ENCODE measurements at regions not wholly inside any gene's neighbourhood (a gene's known extent, or its start where the extent isn't known, plus 50 kb on each side); places are given as distances from the start of the nearest gene placed in this dataset.

DNA sequence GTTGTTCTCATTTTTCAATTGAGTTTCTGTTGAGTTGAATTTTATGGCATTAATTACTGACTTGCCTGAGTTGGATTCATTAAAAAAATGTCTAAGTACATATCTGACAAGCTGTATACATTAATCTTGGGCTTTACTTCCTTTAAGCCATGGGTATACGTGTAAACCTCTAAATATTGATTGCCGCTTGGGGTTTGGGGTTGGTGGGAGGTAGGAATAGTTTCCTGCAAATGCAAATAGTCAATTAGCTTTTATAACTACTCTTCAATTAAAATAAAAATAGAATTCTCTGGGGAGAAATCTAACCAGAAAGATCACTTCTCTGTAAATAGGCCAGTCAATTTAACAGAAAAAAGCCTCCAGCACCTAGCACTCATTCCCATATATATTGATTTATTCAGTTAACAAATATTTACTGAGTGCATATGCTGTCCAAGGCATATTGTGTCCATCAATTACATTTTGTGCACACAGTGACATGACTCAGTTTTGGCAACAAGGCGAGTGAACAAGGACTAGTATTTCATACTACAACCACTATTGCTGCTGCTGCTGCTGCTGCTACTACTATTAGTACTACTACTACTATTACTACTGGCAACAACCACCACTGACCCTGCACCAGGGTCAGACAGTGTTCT, 306.8 kb downstream of the RFC3 start:
- no peak for DNase-seq

DNA sequence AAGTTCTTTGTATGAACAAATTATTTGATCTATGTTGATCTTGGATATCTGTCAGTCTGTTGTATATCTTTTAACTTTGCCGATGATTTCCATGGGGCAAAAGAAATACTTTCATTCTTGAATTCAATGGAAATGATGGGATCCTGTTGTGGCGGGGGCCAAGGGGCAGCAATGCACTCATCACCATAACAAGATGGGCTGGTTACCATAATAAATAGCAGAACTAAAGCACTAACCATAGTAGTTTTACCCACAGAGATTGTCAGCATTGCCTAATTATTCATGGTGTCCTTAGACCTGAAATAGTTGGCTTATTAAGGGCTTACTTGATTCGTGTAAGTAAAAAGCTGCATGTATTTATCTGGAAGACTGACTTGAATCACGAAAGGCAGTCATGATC, 309.6 kb downstream of the RFC3 start:
- DNase-seq: no peak

DNA sequence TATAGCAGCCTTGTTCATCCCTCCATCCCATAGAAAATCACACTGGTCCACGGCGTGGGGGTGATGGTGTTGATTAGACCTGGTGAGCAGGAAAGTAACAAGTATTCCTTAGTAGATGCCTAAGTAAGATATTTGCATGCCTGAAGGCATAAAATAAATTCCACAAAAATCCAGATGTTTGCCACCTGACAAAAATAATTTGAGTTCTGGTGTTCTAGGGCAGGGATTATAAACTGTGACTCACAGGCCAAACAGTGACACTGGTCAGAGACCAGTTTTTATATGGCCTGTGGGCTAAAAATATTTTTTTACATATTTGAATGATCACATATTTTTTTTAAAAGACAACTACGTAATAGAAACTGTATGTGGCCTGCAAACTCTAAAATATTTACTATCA, 310.7 kb downstream of the RFC3 start:
- DNase-seq: no peak

DNA sequence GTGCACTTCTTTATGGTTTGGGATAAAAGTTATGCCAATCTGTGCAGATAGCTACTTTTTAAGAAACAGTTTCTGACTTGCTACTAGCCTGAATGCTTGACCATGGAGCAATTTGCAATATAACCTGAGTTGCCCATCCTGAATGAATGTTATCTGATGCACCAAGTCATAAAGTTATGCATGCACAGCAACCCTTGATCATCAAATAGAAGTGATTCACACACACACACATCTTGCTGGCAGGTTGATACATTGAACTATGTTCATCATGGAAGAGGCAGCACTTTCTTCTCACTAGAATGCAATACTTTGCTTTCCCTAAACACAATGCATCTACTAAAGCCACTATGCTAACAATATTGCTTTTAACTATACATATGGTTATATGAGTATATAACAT, 311.5 kb downstream of the RFC3 start:
- no peak for DNase-seq

DNA sequence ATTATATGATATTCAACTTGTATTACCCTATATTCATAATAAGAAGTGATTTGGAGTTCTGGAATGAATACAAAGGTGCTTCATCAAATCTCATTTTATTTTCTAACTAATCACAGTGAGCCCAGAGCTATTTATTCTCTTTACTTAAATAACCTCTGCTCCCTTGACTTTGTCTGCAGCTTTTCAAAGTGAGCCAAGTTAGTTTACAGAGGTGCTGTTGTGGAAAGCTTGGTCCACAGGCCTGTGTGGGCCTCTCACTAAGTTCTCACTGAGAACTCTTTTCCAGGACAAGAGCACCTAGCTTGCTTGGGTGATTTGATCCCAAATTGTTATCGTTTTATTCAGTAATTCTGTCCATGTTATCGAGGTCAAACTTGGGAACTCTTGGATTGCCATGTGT, 319.3 kb downstream of the RFC3 start:
- DNase-seq: no peak

DNA sequence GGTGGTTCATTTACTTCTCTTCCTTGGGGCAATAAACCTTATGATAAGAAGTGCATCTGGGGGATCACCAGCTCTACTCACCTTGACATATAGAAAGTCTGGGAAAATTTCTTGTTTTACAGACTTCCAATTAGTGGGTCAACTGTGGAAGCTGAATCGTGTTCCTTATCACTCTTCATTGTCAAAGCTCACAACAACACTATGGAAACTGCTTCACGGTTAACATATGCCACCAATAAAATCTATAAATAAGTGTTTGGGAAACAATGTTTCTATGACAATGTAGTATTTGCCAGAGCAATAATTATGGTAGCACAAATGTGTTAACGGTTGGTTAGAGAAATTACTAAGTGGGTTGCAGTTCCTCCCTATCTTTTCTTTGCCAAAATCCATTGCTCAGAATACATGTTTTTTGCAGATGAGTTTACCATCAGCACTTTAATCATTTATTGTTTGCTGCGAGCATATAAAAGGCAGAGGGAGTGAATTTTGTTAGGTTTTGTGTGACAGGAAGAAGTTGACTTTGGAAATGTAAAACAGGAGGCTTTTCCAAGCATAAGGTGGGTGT, 321.8 kb downstream of the RFC3 start:
- DNase-seq: no peak

DNA sequence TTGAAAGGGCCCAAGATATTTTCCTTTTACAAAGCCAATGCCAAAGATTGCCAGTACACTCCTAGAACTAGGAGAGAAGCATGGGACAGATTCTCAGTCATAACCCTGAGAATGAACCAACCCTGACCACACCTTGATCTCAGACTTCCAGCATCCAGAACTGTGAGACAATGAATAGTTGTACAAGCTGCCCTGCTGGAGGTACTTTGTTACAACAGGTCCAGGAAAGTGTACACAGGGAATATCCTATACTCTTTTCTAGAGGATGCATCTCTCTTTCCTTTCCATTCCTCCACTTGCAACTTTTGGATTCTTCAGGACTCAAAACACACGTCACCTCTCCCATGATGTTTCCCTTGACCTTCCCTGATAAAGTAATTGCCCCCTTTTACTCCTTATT, 325.7 kb downstream of the RFC3 start:
- no peak for DNase-seq

DNA sequence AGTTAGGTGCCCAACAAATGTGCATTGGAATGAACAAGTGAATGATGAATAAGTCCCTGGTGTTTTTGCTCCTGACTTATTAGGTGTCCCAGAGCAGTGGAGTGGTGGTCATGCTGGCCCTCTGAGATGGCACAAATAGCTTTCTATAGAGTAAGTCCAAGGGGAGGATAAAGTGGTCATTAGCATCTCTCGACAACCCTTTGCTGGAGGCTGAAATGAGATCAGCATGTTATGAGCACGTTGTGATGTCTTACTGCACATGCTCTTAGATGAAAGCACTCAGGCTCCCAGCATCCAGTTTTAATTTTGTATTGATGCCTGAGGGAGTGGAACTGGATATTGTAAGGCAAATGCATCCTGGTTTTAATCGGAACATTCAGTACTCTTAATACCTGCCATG, 326.2 kb downstream of the RFC3 start:
- DNase-seq: no peak

DNA sequence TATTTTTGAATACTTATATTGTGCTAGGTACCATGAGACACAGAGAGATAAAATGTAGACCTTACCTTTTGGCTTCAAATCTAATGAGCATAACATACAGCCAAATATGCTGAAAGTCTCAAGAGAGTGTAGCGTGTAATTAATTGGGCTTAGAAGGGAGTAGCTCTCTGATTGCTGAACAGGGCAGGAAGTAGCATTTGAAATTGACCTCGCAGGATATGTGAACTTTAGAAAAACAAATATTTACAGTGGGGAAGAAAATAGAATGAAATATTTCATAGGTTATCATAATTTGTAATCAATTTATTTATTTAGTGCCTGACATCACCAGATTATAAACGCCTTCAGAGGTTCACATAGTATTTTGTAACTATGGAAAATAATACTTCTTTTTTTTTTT, 327.1 kb downstream of the RFC3 start:
- no peak for DNase-seq

DNA sequence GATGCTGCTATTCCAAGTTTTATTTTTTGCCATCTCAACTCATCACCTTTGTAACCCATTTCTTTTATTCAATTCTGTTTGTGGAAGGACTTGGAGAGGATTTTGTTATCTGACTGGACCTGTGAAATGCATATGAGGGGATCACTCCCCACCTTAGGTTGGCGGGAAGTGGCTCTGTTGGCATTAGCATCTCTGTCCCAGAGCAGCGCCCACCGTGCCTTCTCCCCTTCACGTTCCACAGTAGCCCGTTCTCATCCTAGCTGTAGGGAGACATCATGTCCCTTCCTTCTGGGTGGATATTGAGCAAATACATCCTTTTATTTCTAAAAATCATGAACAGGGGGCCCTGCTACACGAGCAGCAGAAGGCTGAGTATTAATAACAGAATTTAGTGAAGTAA, 330.4 kb downstream of the RFC3 start:
- no peak for DNase-seq

DNA sequence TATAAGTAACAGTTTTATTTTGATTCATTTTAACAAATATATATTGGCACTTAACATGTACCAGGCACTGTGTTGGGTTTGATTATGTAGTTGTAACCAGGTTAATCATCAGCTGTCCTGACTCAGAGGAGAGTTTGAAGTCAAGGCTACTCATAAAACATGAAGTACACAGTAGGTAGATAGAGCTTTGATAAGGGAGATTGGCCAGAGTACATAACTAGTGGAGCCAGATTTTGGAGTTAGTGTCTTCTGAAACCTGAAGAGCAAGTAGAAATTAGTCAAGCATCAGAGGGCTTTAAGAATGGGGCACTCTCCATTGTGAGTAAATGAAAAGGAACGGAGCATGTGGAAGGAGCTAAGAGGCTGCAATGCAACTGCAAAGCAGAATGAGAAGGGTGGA, 333.9 kb downstream of the RFC3 start:
- no peak for DNase-seq

DNA sequence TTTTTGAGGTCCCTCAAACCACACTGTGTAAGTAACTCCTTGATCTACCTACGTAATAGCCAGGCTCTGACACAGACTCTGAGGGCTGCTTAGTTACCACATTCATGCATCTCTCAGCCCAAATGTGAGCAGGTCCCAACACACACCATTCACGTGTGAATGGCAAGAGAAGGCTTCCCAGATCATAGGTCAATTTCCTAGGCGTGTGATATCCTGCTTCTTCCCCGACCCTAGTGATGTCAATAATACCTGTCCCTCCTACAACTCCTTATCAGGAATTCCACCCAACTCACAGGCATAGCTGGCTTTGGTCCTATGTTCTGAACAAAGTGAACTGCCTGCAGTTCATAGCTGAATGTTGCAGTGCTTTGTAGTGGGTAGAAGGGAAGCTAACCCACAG, 334.5 kb downstream of the RFC3 start:
- DNase-seq: no peak

DNA sequence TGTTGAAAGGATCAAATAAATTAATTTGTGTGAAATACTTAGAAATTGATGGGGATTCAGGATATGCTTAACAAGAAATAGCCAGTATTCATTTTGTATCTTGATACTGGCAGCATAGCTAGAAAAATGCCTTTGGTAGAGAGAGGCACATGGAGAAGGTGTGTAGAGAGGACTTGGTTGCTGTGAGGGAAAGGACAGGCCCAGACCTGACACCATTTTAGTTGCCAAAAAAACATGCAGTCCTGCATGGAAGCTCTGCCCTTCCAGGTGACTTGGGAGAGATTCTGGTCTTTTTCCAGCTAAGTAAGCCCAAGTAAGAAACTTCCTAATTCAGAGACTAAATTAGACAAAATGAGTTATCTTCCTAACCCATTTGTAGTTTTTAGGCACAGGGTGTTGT, 335.0 kb downstream of the RFC3 start:
- DNase-seq: no peak

DNA sequence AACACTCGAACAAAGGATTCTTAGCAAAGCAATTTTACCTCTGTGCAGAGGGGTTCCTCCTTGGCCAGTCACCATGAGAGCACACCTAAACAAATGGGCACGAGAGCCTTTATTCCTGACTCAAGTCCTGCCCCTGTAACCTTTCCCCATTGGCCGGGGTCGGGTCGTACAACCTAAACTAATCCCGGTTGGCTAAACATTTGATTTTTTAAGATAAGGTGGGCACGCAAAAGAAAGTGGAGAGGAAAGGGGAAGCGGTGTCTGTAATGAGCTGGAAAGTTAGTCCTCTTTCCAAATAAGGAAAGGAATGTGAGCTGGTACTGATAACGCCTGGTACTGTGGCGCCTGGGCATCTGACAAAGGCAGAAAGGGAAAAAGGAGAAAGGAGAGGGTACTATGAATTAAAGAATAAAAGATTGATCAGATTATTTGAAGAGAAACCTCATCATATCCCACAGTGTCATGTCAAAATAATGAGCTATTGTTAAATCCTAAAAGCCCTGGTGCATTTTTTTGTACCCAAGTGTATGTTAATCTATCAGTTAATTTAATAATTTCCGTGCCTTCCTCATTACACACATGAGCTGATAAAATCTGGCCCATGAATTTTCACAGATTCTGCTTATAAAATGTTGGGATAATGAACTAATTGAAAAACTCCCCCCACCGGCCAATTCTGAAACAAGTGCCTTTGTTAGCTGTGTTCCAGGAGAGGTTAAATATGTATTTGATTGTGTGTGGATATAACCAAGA, 335.7 kb downstream of the RFC3 start:
- no peak for DNase-seq

DNA sequence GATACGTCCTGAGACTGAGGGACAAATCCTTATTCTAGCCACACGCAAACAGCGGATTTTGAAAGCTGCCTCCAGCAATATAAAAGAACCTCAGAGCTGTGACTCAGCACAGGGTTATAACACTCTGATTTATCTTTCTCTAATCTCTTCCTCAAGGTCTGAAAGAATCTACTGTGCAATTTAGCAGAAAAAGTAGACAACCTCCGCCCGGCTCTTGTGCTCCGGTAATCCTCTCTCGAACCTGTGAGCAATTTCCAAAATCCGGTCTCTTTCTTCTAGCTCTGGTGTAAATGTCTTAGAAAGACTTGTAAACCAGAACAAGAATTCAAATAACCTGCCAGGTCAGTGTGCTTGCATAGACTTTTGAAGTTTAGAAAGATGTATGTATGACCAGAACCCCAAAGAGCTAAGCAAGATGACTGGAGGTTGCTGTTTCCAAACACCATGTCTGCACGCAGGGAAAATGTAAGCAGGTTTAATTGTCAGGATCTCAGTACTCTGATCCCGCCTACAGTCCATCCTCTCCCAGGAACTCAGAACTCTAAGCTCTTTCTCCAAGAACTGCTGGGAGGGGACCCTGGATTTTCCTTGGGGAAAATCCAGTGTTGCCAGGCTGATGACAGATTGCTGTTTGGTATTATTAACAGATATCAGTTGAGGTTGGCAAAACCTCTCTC, 338.1 kb downstream of the RFC3 start:
- no peak for DNase-seq

DNA sequence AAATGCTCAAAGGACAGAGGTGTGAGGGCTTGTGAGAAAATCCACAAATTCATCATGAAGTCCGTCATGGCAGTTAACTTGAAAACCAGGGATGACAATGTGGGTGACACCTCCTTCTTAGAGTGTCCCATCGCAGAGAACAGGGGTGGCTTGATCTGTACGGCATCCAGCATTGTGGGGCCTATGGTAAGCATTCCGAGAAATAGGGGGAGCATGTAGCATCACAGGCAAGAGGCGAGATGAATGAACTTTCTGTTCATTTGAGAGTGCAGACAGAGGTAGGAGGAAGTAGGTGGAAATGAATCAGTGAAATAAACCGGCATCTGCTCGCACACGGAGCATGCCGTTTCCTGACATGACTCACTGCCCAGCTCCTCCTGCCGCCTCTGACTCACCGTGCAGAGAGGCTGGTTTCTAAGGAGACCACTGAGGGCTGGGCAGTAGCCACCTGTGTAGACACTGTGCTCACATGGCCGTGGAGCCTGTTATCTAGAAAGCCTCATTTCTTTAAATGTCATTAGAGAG, 339.0 kb downstream of the RFC3 start:
- DNase-seq: peak; percentile 16

DNA sequence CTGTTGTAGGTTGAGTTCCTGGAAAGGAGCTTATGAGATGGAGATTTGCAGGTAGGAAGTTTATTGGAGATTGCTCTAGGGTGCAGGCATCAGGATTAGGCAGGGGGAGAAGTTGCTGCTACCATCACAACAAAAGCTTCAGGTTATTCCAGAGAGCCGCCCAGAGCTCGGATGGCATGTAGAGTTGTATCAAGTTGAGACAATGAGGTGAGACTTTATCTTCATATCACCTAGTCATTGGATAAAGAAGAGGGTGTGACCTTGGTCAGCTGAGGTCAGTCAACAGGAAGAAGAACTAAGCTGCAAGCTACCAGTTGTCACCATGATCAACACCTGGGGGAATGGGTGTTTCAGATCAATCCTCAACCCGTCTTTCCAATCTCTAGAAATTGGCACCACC, 342.0 kb downstream of the RFC3 start:
- DNase-seq: no peak

DNA sequence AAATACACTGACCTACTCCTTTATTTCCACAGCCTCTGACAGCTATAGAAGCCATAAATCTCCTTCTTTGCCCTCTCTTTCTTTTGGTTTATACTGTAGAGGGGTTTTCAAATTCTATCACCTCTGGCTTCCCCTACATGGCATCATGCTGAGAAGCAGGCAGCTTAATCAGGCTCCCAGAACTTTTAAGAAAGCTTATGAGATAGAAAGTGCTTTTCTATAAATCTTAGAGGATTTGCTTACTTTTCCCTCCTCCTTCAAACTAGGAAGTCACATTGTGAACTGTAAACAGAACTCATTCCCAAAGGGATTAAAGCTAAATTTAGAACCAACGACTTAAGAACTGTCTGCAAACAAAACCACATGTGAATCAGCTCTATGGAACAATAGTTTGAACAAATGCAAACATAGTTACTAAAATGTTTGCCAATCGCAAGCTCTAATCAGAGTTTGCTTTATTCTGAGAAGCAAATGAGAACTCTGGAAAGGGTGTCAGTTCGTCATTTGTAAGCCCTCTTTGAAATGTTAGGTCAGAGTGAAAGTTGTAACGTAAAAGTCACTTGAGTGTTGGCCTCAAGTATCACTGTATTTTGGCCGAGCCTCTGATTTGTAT, 344.1 kb downstream of the RFC3 start:
- DNase-seq: peak; percentile 62

DNA sequence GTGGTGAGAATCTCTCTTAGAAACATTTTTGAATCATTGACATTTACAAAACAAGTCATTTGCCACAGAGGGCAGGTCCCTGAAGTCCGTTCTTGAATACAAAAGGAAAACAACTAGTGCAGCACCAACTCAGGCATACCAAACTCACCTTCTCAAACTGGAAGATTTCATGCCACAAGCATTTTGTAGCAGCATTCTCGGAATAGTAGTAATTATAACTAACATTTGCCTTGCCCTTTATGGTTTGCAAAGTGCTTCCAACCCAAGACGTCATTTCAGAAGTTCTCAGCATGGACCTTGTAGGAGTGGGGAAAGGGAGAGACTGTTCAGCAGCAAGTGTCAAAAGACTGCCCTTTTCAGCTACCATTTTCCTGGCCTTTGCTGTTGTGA, 344.6 kb downstream of the RFC3 start:
- DNase-seq: peak; percentile 13

DNA sequence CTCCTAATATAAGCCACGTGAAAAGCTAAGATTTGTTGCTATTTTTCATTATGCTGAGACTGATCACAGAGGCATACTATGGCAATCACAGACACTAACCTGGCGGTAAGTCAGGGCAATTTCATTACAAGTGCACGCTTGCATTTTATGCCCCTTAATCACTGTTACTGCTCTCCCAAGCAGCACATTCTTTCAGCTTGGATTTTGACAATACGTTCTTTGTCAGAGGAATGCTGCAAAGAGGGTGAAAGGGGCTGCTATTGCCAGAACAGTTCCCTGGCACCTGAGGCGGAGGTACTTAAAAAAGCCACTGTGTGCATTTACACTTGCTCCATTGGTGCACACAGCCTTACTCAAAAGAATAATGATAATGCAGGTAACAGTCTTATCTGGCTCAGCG, 346.6 kb downstream of the RFC3 start:
- DNase-seq: no peak

DNA sequence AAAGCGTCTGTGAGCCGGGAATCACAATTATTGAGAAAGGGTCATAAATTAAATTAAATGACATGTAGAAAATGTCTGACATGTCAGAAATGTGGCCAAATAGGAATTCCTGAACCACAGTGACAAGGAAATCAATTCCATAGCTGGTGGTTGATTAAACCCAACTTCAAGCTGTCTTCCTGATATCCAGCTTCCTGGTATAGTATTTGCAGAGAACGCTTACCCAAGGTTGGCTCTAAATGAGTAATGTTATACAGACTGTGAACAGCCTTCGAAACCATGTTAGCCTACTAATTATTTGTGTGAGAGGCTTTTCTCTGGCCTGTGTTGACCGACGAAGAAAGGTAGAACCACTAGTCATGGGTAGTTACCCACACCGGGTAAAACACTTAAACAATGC, 347.2 kb downstream of the RFC3 start:
- no peak for DNase-seq

DNA sequence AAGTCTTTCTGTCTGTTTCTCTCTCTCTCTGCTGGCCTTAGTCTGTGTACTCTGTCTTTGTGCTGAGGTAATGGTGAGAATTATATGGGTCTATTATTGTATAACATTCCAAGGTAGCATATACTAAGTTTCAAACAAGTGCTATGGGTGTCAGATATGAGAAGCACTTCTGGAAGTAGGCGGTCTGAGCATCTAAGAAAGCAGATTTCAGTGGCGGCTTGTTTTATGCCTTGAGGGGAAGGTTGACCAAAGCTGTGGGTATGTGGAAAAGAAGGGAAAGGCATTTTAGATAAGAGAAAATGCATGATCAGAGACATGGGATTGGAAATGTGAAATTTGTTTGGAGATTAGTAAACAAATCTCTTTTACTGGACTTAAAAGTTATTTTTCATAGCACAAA, 348.5 kb downstream of the RFC3 start:
- DNase-seq: no peak

DNA sequence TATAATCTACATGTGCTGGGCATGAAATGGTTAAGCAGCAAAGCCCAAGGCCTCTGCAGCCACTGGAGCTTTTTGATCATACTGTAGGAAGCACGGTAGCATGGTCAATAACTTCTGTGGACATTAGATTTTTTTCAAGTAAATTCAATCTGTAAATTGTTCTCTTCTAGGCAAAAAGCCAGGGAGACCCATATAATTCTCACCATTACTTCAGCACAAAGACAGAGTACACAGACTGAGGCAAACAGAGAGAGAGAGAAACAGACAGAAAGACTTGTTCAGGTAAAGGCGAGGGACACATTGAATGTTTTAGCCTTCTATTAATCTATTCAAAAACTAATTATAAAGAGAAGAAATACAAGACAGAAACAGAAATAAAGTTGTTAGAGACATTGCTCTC, 349.4 kb downstream of the RFC3 start:
- no peak for DNase-seq
